Tibial nerve (tissue), 4 donors: ENCODE measurements at regions not wholly inside any gene's neighbourhood (a gene's known extent, or its start where the extent isn't known, plus 50 kb on each side); places are given as distances from the start of the nearest gene placed in this dataset.

Experiments used
- DNase-seq, 2 donors: peaks; one replicate each; pipeline ENCODE4 v3.0.0-alpha.2; 2019; ENCODE audit warnings: low spot score in 2 of 2
- H3K27ac ChIP-seq, 4 donors: fragments of 200-600 bp; sonication (generic) in 3 of 4; one replicate each; pipeline ENCODE4 v1.5.1; 2017 to 2019; ENCODE audit warnings: mild to moderate bottlenecking in 1 of 4
- H3K27me3 ChIP-seq, 2 donors: fragments of 200-600 bp; sonication (generic) in 1 of 2; one replicate each; pipeline versions ENCODE4 v1.5.1 to v1.6.0; 2017 to 2019
- H3K36me3 ChIP-seq, 3 donors: fragments of 200-600 bp; sonication (generic); one replicate each; pipeline ENCODE4 v1.5.1; 2018 to 2019
- H3K4me1 ChIP-seq, 4 donors: fragments of 200-600 bp; sonication (generic) in 3 of 4; one replicate each; pipeline ENCODE4 v1.5.1; 2017 to 2019
- H3K4me3 ChIP-seq, 4 donors: fragments of 200-600 bp; sonication (generic) in 3 of 4; one replicate each; pipeline ENCODE4 v1.5.1; 2017 to 2019; ENCODE audit warnings: mild to moderate bottlenecking in 1 of 4, moderate library complexity in 1 of 4
- H3K9me3 ChIP-seq, 4 donors: fragments of 200-600 bp; sonication (generic) in 3 of 4; one replicate each; pipeline ENCODE4 v1.5.1; 2017 to 2019
- CTCF ChIP-seq, 5 experiments: fragments of 200-600 bp in 3 of 5; fragments of 450-650 bp in 2 of 5; sonication (generic) in 3 of 5; IDR thresholded peaks; one replicate each; pipeline ENCODE4 v1.5.1; 2016 to 2019; ENCODE audit warnings: antibody characterized with exemption in 5 of 5, mild to moderate bottlenecking in 3 of 5, moderate library complexity in 2 of 5
- EP300 ChIP-seq, 2 donors: sonication (generic); formaldehyde crosslinking; IDR thresholded peaks; one replicate each; pipeline ENCODE4 v1.6.1; 2017; ENCODE audit warnings: antibody characterized with exemption in 2 of 2, mild to moderate bottlenecking in 1 of 2
- POLR2A ChIP-seq, 2 donors: fragments of 450-650 bp; IDR thresholded peaks; one replicate each; pipeline ENCODE4 v1.6.1; 2017; ENCODE audit warnings: antibody characterized with exemption in 2 of 2, mild to moderate bottlenecking in 2 of 2, moderate library complexity in 2 of 2
- WGBS, 2 donors: methylation state at CpG; one replicate each; pipeline ENCODE4 v1.1.5; 2018; 5-methylcytosine and 5-hydroxymethylcytosine counted together

GRCh38 chr2:100214265-100214971 is 72.0 kb upstream of the AFF3 start:
- TF ChIP-seq EP300 (IDR thresholded peaks at IDR 0.05) (peak in 1 of 2 donors; percentile 57), POLR2A (IDR thresholded peaks at IDR 0.05) (no peak), CTCF (IDR thresholded peaks at IDR 0.05) (no peak)
- Histone ChIP-seq H3K4me1 (peaks cover 0 to 20% (median 12%) of the 10 kb centered on the region in 4 donors), H3K27ac (peak overlapping the region in 3 of 4 donors; percentile 60 to 63 (median 61)), H3K36me3 (no peaks in the 10 kb centered on the region), H3K9me3 (no peaks in the 10 kb centered on the region), H3K4me3 (no peak overlapping the region), H3K27me3 (no peaks in the 10 kb centered on the region)
- 49 to 54% methylated on average over 9 of the region's 9 CpGs for WGBS, 2 donors
- no peak for DNase-seq

- Histone ChIP-seq H3K27me3 (no peaks in the 10 kb centered on the region), H3K4me3 (no peak overlapping the region), H3K36me3 (no peaks in the 10 kb centered on the region), H3K9me3 (no peaks in the 10 kb centered on the region), H3K4me1 (peaks cover 0 to 20% (median 12%) of the 10 kb centered on the region in 4 donors), H3K27ac (peak overlapping the region in 2 of 4 donors; percentile 63 to 68)
- 62 to 68% methylated on average over 3 of the region's 3 CpGs for WGBS, 2 donors
- TF ChIP-seq EP300 (IDR thresholded peaks at IDR 0.05) (no peak), CTCF (IDR thresholded peaks at IDR 0.05) (no peak), POLR2A (IDR thresholded peaks at IDR 0.05) (no peak)
- DNase-seq: no peak
These were observed 71.2 kb upstream of the AFF3 start for GRCh38 chr2:100213595-100213994.

DNA sequence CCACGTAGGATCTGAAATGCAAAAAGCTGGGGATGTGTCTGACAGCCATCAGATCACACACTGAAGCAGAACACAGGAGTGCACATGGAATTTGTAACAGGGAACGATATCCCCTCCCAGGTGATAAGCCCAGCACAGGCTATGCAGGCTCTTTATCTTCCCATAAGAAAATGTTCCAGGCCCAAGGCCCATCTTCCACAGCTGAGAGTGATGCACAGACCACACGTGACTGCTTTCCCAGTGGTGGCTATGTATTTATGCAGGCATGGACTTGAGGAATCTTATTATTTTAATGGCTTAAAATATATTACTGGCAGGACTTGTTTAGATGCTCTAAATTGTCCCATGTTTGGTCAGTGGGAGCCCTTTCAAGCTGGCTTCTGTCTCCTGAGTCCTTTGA is 70.5 kb upstream of the AFF3 start:
- H3K9me3 ChIP-seq: no peaks in the 10 kb centered on the region
- no peak for DNase-seq
- no peaks in the 10 kb centered on the region for H3K36me3 ChIP-seq
- no peaks in the 10 kb centered on the region for H3K27me3 ChIP-seq
- 92 to 95% methylated on average over 3 of the region's 3 CpGs for WGBS, 2 donors
- no peak for TF ChIP-seq CTCF (IDR thresholded peaks at IDR 0.05)
- TF ChIP-seq POLR2A (IDR thresholded peaks at IDR 0.05): no peak
- no peak for TF ChIP-seq EP300 (IDR thresholded peaks at IDR 0.05)
- H3K4me3 ChIP-seq: no peak overlapping the region
- peaks cover 0 to 20% (median 12%) of the 10 kb centered on the region in 4 donors for H3K4me1 ChIP-seq
- no peak overlapping the region for H3K27ac ChIP-seq

- no peak for DNase-seq
- WGBS, 2 donors: 84 to 89% methylated on average over 3 of the region's 3 CpGs
- TF ChIP-seq POLR2A (IDR thresholded peaks at IDR 0.05) (no peak), EP300 (IDR thresholded peaks at IDR 0.05) (no peak), CTCF (IDR thresholded peaks at IDR 0.05) (no peak)
These were observed 69.1 kb upstream of the AFF3 start for GRCh38 chr2:100211521-100211920.

GRCh38 chr2:100208141-100208770 is 65.9 kb upstream of the AFF3 start:
- H3K36me3 ChIP-seq: no peaks in the 10 kb centered on the region
- H3K27me3 ChIP-seq: no peaks in the 10 kb centered on the region
- H3K4me1 ChIP-seq: peaks cover 0 to under 1% (median 0%) of the 10 kb centered on the region in 4 donors
- no peaks in the 10 kb centered on the region for H3K9me3 ChIP-seq
- H3K27ac ChIP-seq: no peak overlapping the region
- TF ChIP-seq POLR2A (IDR thresholded peaks at IDR 0.05) (no peak), EP300 (IDR thresholded peaks at IDR 0.05) (no peak), CTCF (IDR thresholded peaks at IDR 0.05) (no peak)
- 71 to 77% methylated on average over 13 of the region's 13 CpGs for WGBS, 2 donors
- H3K4me3 ChIP-seq: no peak overlapping the region
- DNase-seq: no peak

More at GRCh38 chr2:100211521-100211920, 69.1 kb upstream of the AFF3 start:
- Histone ChIP-seq H3K27me3 (no peaks in the 10 kb centered on the region), H3K4me1 (peaks cover 0 to 20% (median 12%) of the 10 kb centered on the region in 4 donors), H3K9me3 (no peaks in the 10 kb centered on the region), H3K4me3 (no peak overlapping the region), H3K36me3 (no peaks in the 10 kb centered on the region), H3K27ac (no peak overlapping the region)
